ENCODE measurements at regions not wholly inside any gene's neighbourhood (a gene's known extent, or its start where the extent isn't known, plus 50 kb on each side); places are given as distances from the start of the nearest gene placed in this dataset.

DNA sequence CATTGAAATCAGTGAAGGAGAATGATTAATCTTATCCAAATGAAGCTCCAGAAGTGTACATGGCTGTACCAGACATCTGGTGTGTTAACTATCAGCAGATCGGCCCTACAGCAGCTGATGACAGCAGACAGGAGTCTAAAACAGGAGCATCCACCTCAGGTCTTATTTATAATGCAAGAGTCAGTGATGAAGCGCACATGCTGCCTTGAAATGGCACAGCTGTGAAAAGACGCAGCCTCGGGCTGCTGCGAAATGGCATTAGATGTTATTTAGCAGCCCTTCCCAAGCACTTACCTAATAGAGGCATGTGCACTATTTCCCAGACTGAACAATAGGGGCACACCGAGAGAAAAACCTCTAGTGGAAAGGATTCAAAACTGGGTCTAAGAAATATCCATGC is 472.3 kb upstream of the CBLB start:
- Mint-ChIP-seq H3K4me3 (ENCODE audit: unreplicated experiment) (no peak overlapping the region), H3K27me3 (ENCODE audit: low read depth) (no peaks in the 10 kb centered on the region), H3K4me1 (ENCODE audit: low read depth) (peaks cover 25% of the 10 kb centered on the region), H3K27ac (ENCODE audit: unreplicated experiment) (no peak overlapping the region), H3K9me3 (ENCODE audit: low read depth) (no peaks in the 10 kb centered on the region), H3K36me3 (ENCODE audit: low read depth) (no peaks in the 10 kb centered on the region)
- DNase-seq (ENCODE audit: low spot score), result no peak
- TF ChIP-seq, protein P1, sequence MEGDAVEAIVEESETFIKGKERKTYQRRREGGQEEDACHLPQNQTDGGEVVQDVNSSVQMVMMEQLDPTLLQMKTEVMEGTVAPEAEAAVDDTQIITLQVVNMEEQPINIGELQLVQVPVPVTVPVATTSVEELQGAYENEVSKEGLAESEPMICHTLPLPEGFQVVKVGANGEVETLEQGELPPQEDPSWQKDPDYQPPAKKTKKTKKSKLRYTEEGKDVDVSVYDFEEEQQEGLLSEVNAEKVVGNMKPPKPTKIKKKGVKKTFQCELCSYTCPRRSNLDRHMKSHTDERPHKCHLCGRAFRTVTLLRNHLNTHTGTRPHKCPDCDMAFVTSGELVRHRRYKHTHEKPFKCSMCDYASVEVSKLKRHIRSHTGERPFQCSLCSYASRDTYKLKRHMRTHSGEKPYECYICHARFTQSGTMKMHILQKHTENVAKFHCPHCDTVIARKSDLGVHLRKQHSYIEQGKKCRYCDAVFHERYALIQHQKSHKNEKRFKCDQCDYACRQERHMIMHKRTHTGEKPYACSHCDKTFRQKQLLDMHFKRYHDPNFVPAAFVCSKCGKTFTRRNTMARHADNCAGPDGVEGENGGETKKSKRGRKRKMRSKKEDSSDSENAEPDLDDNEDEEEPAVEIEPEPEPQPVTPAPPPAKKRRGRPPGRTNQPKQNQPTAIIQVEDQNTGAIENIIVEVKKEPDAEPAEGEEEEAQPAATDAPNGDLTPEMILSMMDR (IDR thresholded peaks at IDR 0.05), result no peak

DNA sequence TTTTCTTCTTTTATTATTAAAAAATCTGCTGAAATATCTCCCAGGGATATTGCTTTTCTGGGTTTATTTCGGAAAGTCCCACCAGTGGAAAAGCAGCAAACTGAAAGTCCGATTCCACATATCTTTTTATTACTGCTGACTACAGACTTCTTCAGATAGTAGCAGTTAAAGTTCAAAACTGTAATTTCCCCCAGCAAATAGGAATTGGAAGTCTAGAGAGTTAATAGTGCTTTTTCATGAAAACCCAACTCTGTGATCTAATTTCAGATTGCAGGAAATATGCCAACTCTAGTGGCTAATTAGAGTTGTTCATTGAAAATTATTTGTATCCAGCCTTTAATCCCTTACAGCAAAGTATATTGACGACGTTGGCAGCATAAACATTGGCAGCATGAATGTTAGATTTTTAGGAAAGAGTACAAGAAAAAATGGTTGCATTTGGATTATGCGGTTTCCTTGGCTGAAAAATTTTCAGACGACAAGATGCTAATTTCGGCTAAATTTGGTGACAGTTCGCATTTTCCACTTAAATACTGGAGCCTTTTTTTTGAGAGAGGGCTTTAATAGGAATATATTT is 472.9 kb upstream of the CBLB start:
- no peaks in the 10 kb centered on the region for H3K9me3 Mint-ChIP-seq (ENCODE audit: low read depth)
- H3K27me3 Mint-ChIP-seq (ENCODE audit: low read depth), result no peaks in the 10 kb centered on the region
- no peaks in the 10 kb centered on the region for H3K36me3 Mint-ChIP-seq (ENCODE audit: low read depth)
- no peak overlapping the region for H3K4me3 Mint-ChIP-seq (ENCODE audit: unreplicated experiment)
- DNase-seq (ENCODE audit: low spot score), result no peak
- H3K4me1 Mint-ChIP-seq (ENCODE audit: low read depth), result peaks cover 24% of the 10 kb centered on the region
- TF ChIP-seq, protein P1 (IDR thresholded peaks at IDR 0.05), result no peak
- no peak overlapping the region for H3K27ac Mint-ChIP-seq (ENCODE audit: unreplicated experiment)

DNA sequence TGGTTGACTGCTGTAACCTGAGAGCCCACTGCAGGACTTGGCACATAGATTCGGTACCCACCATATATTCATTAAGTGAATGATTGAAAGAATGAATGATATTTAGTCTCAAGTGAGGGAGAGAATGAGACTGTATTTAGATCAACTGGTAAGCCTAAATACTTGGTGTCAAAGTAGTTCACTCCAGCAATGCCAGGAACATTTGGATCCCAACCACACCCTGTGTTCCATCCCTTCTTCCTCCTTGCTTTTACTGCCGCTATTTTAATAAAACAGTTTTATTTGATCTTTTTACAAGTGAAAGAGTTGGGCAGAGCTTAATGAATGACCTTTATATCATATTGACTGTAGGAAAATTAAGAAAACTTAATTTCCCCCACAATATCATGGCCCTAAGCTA is 473.6 kb upstream of the CBLB start:
- peaks cover 23% of the 10 kb centered on the region for H3K4me1 Mint-ChIP-seq (ENCODE audit: low read depth)
- H3K36me3 Mint-ChIP-seq (ENCODE audit: low read depth), result no peaks in the 10 kb centered on the region
- H3K27me3 Mint-ChIP-seq (ENCODE audit: low read depth), result no peaks in the 10 kb centered on the region
- DNase-seq (ENCODE audit: low spot score), result no peak
- no peak overlapping the region for H3K4me3 Mint-ChIP-seq (ENCODE audit: unreplicated experiment)
- TF ChIP-seq, protein P1 (IDR thresholded peaks at IDR 0.05), result no peak
- no peak overlapping the region for H3K27ac Mint-ChIP-seq (ENCODE audit: unreplicated experiment)
- H3K9me3 Mint-ChIP-seq (ENCODE audit: low read depth), result no peaks in the 10 kb centered on the region

DNA sequence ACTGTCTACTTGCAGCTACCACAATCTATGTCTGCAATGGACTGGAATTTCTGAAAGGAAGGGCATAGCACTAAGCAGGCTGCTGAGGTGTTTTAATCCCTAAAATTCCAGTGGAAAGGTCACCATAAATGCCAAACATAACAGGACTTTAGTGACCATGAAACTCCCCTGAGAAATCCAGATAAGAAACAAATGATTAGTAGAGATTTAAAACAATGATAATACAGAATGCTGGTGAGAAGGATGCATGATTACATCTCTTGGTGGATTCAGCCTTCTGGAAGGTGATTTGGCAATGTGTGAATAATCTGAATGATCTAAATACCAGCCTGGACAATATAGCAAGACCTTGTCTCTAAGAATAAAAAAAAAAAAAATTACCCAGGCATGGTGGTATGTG is 475.0 kb upstream of the CBLB start:
- no peaks in the 10 kb centered on the region for H3K36me3 Mint-ChIP-seq (ENCODE audit: low read depth)
- H3K4me1 Mint-ChIP-seq (ENCODE audit: low read depth), result peaks cover 27% of the 10 kb centered on the region
- H3K9me3 Mint-ChIP-seq (ENCODE audit: low read depth), result no peaks in the 10 kb centered on the region
- no peak for DNase-seq (ENCODE audit: low spot score)
- no peak overlapping the region for H3K27ac Mint-ChIP-seq (ENCODE audit: unreplicated experiment)
- no peaks in the 10 kb centered on the region for H3K27me3 Mint-ChIP-seq (ENCODE audit: low read depth)
- TF ChIP-seq, protein P1 (IDR thresholded peaks at IDR 0.05), result no peak
- H3K4me3 Mint-ChIP-seq (ENCODE audit: unreplicated experiment), result no peak overlapping the region

DNA sequence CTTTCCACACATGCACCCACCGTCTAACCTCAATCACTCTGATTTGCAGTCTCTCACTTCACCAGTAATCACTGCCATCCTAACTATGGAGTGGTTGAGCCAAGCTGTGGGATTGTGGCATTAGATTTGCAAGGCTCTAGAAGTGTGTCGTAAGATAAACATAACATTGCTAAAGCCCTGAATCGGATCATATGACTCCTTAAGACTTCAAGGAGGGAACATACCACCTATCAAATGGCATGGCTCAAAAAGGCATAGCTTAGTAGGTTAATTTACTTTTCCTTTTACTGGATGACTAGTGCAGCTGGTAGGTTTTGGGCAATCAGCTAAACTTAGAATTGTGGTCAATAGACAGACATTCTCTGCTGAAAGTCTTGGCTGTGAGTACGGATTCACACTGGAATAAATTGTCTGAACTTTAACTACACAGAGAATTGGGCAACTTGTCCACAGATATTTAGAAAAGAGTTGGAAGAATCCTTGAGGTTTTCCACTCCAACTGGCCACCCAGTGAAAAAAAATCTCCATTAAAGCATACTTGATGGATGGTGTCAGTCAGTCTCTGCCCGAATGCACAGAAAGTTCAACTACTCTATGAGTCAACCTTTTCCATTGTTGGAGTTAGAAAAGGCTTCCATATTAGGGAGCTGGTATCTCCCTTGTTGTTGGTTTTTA is 476.7 kb upstream of the CBLB start:
- Mint-ChIP-seq H3K4me3 (ENCODE audit: unreplicated experiment) (no peak overlapping the region), H3K27ac (ENCODE audit: unreplicated experiment) (peak overlapping the region; percentile 81), H3K4me1 (ENCODE audit: low read depth) (peaks cover 31% of the 10 kb centered on the region), H3K9me3 (ENCODE audit: low read depth) (no peaks in the 10 kb centered on the region), H3K36me3 (ENCODE audit: low read depth) (no peaks in the 10 kb centered on the region), H3K27me3 (ENCODE audit: low read depth) (no peaks in the 10 kb centered on the region)
- TF ChIP-seq, protein P1 (IDR thresholded peaks at IDR 0.05), result no peak
- DNase-seq (ENCODE audit: low spot score), result no peak

All from chondrocyte (in vitro differentiated cells).